H1 (cell line): ENCODE measurements at regions not wholly inside any gene's neighbourhood (a gene's known extent, or its start where the extent isn't known, plus 50 kb on each side); places are given as distances from the start of the nearest gene placed in this dataset.

Source experiments
- CTCF ChIA-PET: fragments of 300-600 bp; sonication (Branson Sonifier 250); formaldehyde crosslinking; loops from one replicate; lab custom pipeline; 2021; ENCODE audit not compliant: partially characterized antibody; lab: Charles Lee
- POLR2A ChIA-PET: fragments of 300-600 bp; sonication (Branson Sonifier 250); formaldehyde crosslinking; loops from one replicate; lab custom pipeline; 2021; ENCODE audit warnings: inconsistent platforms; ENCODE audit not compliant: partially characterized antibody; lab: Charles Lee
- DNase-seq, 2 experiments: peaks; one replicate each; pipeline versions ENCODE4 v3.0.0 to v3.0.0-alpha.2; 2010 to 2022; ENCODE audit warnings: low spot score in 2 of 2, low read depth in 1 of 2, mixed read lengths in 1 of 2
- FAIRE-seq: peaks from 2 replicates; lab custom pipeline; 2011; peaks lifted over from hg19 to GRCh38; lab: Jason Lieb, UNC
- H2AFZ ChIP-seq: 2 replicates; pipeline ENCODE4 v1.8.1; 2012; ENCODE audit warnings: low read length, inconsistent platforms
- H2AK5ac ChIP-seq: 2 replicates; pipeline ENCODE4 v1.6.1; 2013; ENCODE audit warnings: low read depth, low read length
- H2BK120ac ChIP-seq: replicated peaks from 2 replicates; pipeline ENCODE3; 2013; ENCODE audit warnings: low read depth, low read length, inconsistent platforms
- H2BK12ac ChIP-seq: 2 replicates; pipeline ENCODE4 v1.6.1; 2013; ENCODE audit warnings: low read depth, low read length
- H2BK15ac ChIP-seq: 2 replicates; pipeline ENCODE4 v1.6.1; 2013; ENCODE audit warnings: low read length
- H2BK20ac ChIP-seq: 2 replicates; pipeline ENCODE4 v1.6.1; 2013; ENCODE audit warnings: low read length
- H2BK5ac ChIP-seq: 2 replicates; pipeline ENCODE4 v1.6.1; 2013; ENCODE audit warnings: low read depth, low read length
- H3K14ac ChIP-seq: 2 replicates; pipeline ENCODE4 v1.6.1; 2013; ENCODE audit warnings: inconsistent platforms; ENCODE audit not compliant: insufficient read length
- H3K18ac ChIP-seq: 2 replicates; pipeline ENCODE4 v1.6.1; 2013; ENCODE audit warnings: low read length; ENCODE audit errors: extremely low read depth
- H3K23ac ChIP-seq: 2 replicates; pipeline ENCODE4 v1.6.1; 2013; ENCODE audit warnings: inconsistent platforms; ENCODE audit not compliant: insufficient read length
- H3K23me2 ChIP-seq: 2 replicates; pipeline ENCODE4 v1.6.1; 2013; ENCODE audit warnings: low read depth, low read length
- H3K27ac ChIP-seq: 2 replicates; pipeline ENCODE4 v1.6.1; 2011; ENCODE audit warnings: low read depth, low read length, inconsistent platforms
- H3K27me3 ChIP-seq, 4 experiments: replicated peaks in 1 of 4; 1 replicate in 1 of 4; 2 replicates in 3 of 4; pipeline versions ENCODE4 v1.6.1 to v1.8.1; 2011 to 2013; ENCODE audit warnings: low read length in 3 of 4, mild to moderate bottlenecking in 3 of 4, inconsistent platforms in 2 of 4, mixed read lengths in 2 of 4, moderate library complexity in 1 of 4; ENCODE audit not compliant: control insufficient read depth in 3 of 4, insufficient read depth in 3 of 4; ENCODE audit errors: extremely low read depth in 1 of 4
- H3K36me3 ChIP-seq, 4 experiments: 2 replicates each; pipeline versions ENCODE4 v1.6.1 to v1.8.1; 2011 to 2013; ENCODE audit warnings: mild to moderate bottlenecking in 4 of 4, low read length in 3 of 4, moderate library complexity in 2 of 4, control low read depth in 1 of 4, inconsistent platforms in 1 of 4; ENCODE audit not compliant: insufficient read depth in 4 of 4, control insufficient read depth in 2 of 4
- H3K4ac ChIP-seq: replicated peaks from 2 replicates; pipeline ENCODE3; 2013; ENCODE audit warnings: low read length, low read depth, mixed read lengths, inconsistent platforms; ENCODE audit not compliant: insufficient read length
- H3K4me1 ChIP-seq, 4 experiments: replicated peaks in 1 of 4; 1 replicate in 1 of 4; 2 replicates in 3 of 4; pipeline versions ENCODE4 v1.6.1 to v1.8.1; 2011 to 2013; ENCODE audit warnings: low read length in 3 of 4, inconsistent platforms in 2 of 4, mixed read lengths in 1 of 4; ENCODE audit not compliant: insufficient read depth in 4 of 4, control insufficient read depth in 3 of 4
- H3K4me2 ChIP-seq, 2 experiments: 2 replicates each; pipeline versions ENCODE4 v1.6.1 to v1.8.1; 2011 to 2013; ENCODE audit warnings: low read depth in 2 of 2, low read length in 2 of 2, control low read depth in 1 of 2, inconsistent platforms in 1 of 2, mild to moderate bottlenecking in 1 of 2; ENCODE audit not compliant: insufficient read depth in 1 of 2
- H3K4me3 ChIP-seq, 4 experiments: fragments of 200-600, 300-600 bp in 1 of 4; sonication (generic), shearing (Covaris generic), sonication (Bioruptor Twin) in 1 of 4; 2 replicates each; pipeline versions ENCODE4 v1.5.1 to v1.8.1; 2011 to 2016; ENCODE audit warnings: low read length in 4 of 4, low read depth in 3 of 4, control low read depth in 2 of 4, inconsistent platforms in 2 of 4, mild to moderate bottlenecking in 2 of 4, mixed read lengths in 1 of 4, moderate library complexity in 1 of 4; ENCODE audit not compliant: insufficient read depth in 2 of 4; ENCODE audit errors: extremely low read depth in 1 of 4
- H3K56ac ChIP-seq: replicated peaks from 2 replicates; pipeline ENCODE3; 2013; ENCODE audit warnings: low read depth, mild to moderate bottlenecking, mixed read lengths, low read length, inconsistent platforms; ENCODE audit not compliant: insufficient read length
- H3K79me1 ChIP-seq: 2 replicates; pipeline ENCODE4 v1.6.1; 2013; ENCODE audit warnings: low read depth, low read length, control low read depth
- H3K79me2 ChIP-seq, 2 experiments: 2 replicates each; pipeline versions ENCODE4 v1.6.1 to v1.8.1; 2012 to 2013; ENCODE audit warnings: low read length in 2 of 2, mild to moderate bottlenecking in 2 of 2, inconsistent platforms in 1 of 2; ENCODE audit not compliant: insufficient read depth in 2 of 2, control insufficient read depth in 1 of 2
- H3K9ac ChIP-seq, 4 experiments: replicated peaks in 1 of 4; 1 replicate in 1 of 4; 2 replicates in 3 of 4; pipeline versions ENCODE4 v1.6.1 to v1.8.1; 2011 to 2013; ENCODE audit warnings: low read depth in 3 of 4, low read length in 3 of 4, control low read depth in 2 of 4, mild to moderate bottlenecking in 2 of 4, moderate library complexity in 2 of 4, inconsistent platforms in 1 of 4; ENCODE audit errors: extremely low read depth in 1 of 4
- H3K9me3 ChIP-seq, 2 experiments: 2 replicates each; pipeline versions ENCODE4 v1.6.1 to v1.8.1; 2012 to 2013; ENCODE audit warnings: mild to moderate bottlenecking in 2 of 2, moderate library complexity in 2 of 2, control low read depth in 1 of 2, inconsistent platforms in 1 of 2, low read depth in 1 of 2, low read length in 1 of 2, mixed read lengths in 1 of 2; ENCODE audit not compliant: insufficient read depth in 2 of 2
- H4K20me1 ChIP-seq, 2 experiments: replicated peaks in 1 of 2; 2 replicates each; pipeline versions ENCODE3 to v1.8.1; 2011 to 2013; ENCODE audit warnings: inconsistent platforms in 2 of 2, low read length in 2 of 2, mild to moderate bottlenecking in 1 of 2; ENCODE audit not compliant: insufficient read depth in 2 of 2, control insufficient read depth in 1 of 2
- H4K5ac ChIP-seq: 2 replicates; pipeline ENCODE4 v1.6.1; 2013; ENCODE audit warnings: low read length, low read depth, mixed read lengths, inconsistent platforms; ENCODE audit not compliant: insufficient read length
- H4K8ac ChIP-seq: 2 replicates; pipeline ENCODE4 v1.8.0; 2013; ENCODE audit warnings: mild to moderate bottlenecking, moderate library complexity, low read length, inconsistent platforms; ENCODE audit not compliant: insufficient read depth; ENCODE audit errors: extremely low read depth
- H4K91ac ChIP-seq: replicated peaks from 2 replicates; pipeline ENCODE3; 2013; ENCODE audit warnings: low read length, mixed read lengths, inconsistent platforms; ENCODE audit not compliant: insufficient read length
- ASH2L ChIP-seq: fragments of 200-600, 300-600 bp; sonication (generic); IDR thresholded peaks from one replicate; pipeline ENCODE4 v1.7.1; 2017; ENCODE audit warnings: low read length
- BACH1 ChIP-seq: IDR thresholded peaks from 2 replicates; pipeline ENCODE4 v1.6.1; 2012; ENCODE audit warnings: low read length, improper control_type of control experiment
- CBX8 ChIP-seq: fragments of 300-800, 300-1000 bp; sonication (generic); IDR thresholded peaks from 2 replicates; pipeline ENCODE4 v1.7.1; 2016; ENCODE audit warnings: low read depth, low read length, borderline replicate concordance
- CHD1 ChIP-seq: IDR thresholded peaks from 2 replicates; pipeline ENCODE4 v1.6.1; 2012; ENCODE audit warnings: low read depth, low read length, improper control_type of control experiment
- EGR1 ChIP-seq: IDR thresholded peaks from 2 replicates; pipeline ENCODE4 v1.6.1; 2011; ENCODE audit warnings: low read depth, low read length, borderline replicate concordance
- EP300 ChIP-seq, 2 experiments: IDR thresholded peaks; 1 replicate in 1 of 2; 2 replicates in 1 of 2; pipeline ENCODE4 v1.6.1; 2011 to 2012; ENCODE audit warnings: low read depth in 2 of 2, low read length in 2 of 2, mild to moderate bottlenecking in 2 of 2, borderline replicate concordance in 1 of 2, inconsistent platforms in 1 of 2, moderate library complexity in 1 of 2
- EZH2 ChIP-seq: fragments of 200-600 bp; sonication (generic); IDR thresholded peaks from 2 replicates; pipeline ENCODE4 v1.7.1; 2012; ENCODE audit warnings: low read depth, mild to moderate bottlenecking, moderate library complexity, low read length, inconsistent platforms; ENCODE audit not compliant: severe bottlenecking
- FOSL1 ChIP-seq: IDR thresholded peaks from 2 replicates; pipeline ENCODE4 v1.6.1; 2011; ENCODE audit warnings: mild to moderate bottlenecking, low read depth, low read length, moderate library complexity; ENCODE audit not compliant: insufficient read depth
- KDM5A ChIP-seq: fragments of 200-600 bp; IDR thresholded peaks from 2 replicates; pipeline ENCODE4 v1.7.1; 2012; ENCODE audit warnings: mild to moderate bottlenecking, low read length, inconsistent platforms, mixed read lengths
- POU5F1 ChIP-seq: IDR thresholded peaks from 2 replicates; pipeline ENCODE4 v1.6.1; 2011; ENCODE audit warnings: low read depth, mild to moderate bottlenecking, low read length, moderate library complexity
- WGBS, 2 experiments: shearing (Covaris generic) in 1 of 2; methylation state at CpG; one replicate each; pipeline versions ENCODE4 v1.1.6 to v1.1.7; 2013 to 2015; ENCODE audit warnings: low lambda C conversion rate in 2 of 2, mixed read lengths in 2 of 2, inconsistent platforms in 1 of 2, low coverage in 1 of 2, missing lambda C conversion rate in 1 of 2; ENCODE audit not compliant: insufficient replicate concordance in 2 of 2, insufficient coverage in 1 of 2, insufficient read length in 1 of 2; ENCODE audit errors: extremely low coverage in 1 of 2, missing lambda C conversion rate in 1 of 2; 5-methylcytosine and 5-hydroxymethylcytosine counted together
- TF ChIP-seq, protein P1 (sequence below), 3 experiments: IDR thresholded peaks; 1 replicate in 2 of 3; 2 replicates in 1 of 3; pipeline versions ENCODE4 v1.5.1 to v1.6.1; 2011; ENCODE audit warnings: low read length in 3 of 3, mild to moderate bottlenecking in 3 of 3, inconsistent platforms in 2 of 3, low read depth in 1 of 3, moderate library complexity in 1 of 3; ENCODE audit not compliant: insufficient read depth in 1 of 3; ENCODE audit errors: control extremely low read depth in 1 of 3
- TF ChIP-seq, protein P2 (sequence below): IDR thresholded peaks from 2 replicates; pipeline ENCODE4 v1.6.1; 2012; ENCODE audit warnings: inconsistent platforms

DNA sequence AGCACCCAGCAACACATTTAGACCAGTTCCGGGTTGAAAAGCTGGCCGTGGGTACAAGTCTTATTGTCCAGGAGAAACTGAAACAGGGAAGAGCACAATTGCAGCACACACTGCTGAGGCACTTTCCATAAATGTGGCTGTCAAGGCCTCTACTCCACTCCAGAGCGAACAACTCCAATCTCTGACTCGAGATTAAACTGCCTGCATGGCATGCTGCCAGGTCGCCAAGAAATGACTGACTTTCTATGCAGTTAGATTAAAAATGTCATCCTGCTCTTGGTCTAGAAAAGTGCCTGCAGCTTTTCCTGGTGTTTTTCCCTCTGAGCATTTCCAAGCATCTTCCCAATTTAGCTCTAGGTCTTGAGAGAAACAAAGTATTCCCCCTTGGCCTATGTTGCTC, 260.6 kb upstream of the EMCN start:
- no peak overlapping the region for H4K8ac ChIP-seq
- H3K9me3 ChIP-seq: peaks cover 4 to 5% of the 10 kb centered on the region in 2 experiments; a peak in 1 of 4 replicates
- no peaks in the 10 kb centered on the region for H3K79me2 ChIP-seq
- H3K23ac ChIP-seq: no peak overlapping the region
- no peak overlapping the region for H2AFZ ChIP-seq
- CTCF ChIA-PET: interaction anchor here (1.0 to 1.7 kb wide), 2 partner anchors 11 to 12 kb away, joined by 4 read pairs; no protein-coding TSS in a partner anchor
- no peaks in the 10 kb centered on the region for H3K79me1 ChIP-seq
- H3K4me2 ChIP-seq: no peak overlapping the region
- H3K23me2 ChIP-seq: no peaks in the 10 kb centered on the region
- no peak overlapping the region for H4K91ac ChIP-seq
- no peak overlapping the region for H2AK5ac ChIP-seq
- no peak overlapping the region for H2BK5ac ChIP-seq
- no peak overlapping the region for H3K14ac ChIP-seq
- WGBS, 2 experiments: 90% methylated on average over 5 of the region's 5 CpGs; no CpG with 5 or more reads in 1 of the 2 experiments
- H4K5ac ChIP-seq: no peak overlapping the region
- POLR2A ChIA-PET: no interaction called here
- H2BK12ac ChIP-seq: no peak overlapping the region
- DNase-seq: no peak
- H3K4me3 ChIP-seq: no peak overlapping the region
- H3K27ac ChIP-seq: no peak overlapping the region
- H3K4ac ChIP-seq: no peak overlapping the region
- H3K9ac ChIP-seq: no peak overlapping the region
- no peak overlapping the region for H2BK15ac ChIP-seq
- H3K18ac ChIP-seq: no peak overlapping the region
- H2BK120ac ChIP-seq: no peak overlapping the region
- FAIRE-seq: no peak
- no peaks in the 10 kb centered on the region for H4K20me1 ChIP-seq
- no peaks in the 10 kb centered on the region; a peak in 1 of 8 replicates for H3K36me3 ChIP-seq
- H2BK20ac ChIP-seq: no peak overlapping the region
- no peaks in the 10 kb centered on the region for H3K27me3 ChIP-seq
- H3K56ac ChIP-seq: no peak overlapping the region
- no peaks in the 10 kb centered on the region for H3K4me1 ChIP-seq
- TF ChIP-seq BACH1 (no peak), CHD1 (no peak), EZH2 (no peak), EP300 (IDR thresholded peaks at IDR 0.05; ENCODE audit: borderline replicate concordance in 1 of 2, low read depth in 2 of 2, low read length in 2 of 2) (no peak), KDM5A (no peak), ASH2L (no peak), POU5F1 (no peak), EGR1 (no peak), CBX8 (no peak), FOSL1 (no peak)
- TF ChIP-seq, protein P1, sequence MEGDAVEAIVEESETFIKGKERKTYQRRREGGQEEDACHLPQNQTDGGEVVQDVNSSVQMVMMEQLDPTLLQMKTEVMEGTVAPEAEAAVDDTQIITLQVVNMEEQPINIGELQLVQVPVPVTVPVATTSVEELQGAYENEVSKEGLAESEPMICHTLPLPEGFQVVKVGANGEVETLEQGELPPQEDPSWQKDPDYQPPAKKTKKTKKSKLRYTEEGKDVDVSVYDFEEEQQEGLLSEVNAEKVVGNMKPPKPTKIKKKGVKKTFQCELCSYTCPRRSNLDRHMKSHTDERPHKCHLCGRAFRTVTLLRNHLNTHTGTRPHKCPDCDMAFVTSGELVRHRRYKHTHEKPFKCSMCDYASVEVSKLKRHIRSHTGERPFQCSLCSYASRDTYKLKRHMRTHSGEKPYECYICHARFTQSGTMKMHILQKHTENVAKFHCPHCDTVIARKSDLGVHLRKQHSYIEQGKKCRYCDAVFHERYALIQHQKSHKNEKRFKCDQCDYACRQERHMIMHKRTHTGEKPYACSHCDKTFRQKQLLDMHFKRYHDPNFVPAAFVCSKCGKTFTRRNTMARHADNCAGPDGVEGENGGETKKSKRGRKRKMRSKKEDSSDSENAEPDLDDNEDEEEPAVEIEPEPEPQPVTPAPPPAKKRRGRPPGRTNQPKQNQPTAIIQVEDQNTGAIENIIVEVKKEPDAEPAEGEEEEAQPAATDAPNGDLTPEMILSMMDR (IDR thresholded peaks at IDR 0.05; ENCODE audit: control extremely low read depth in 1 of 3, insufficient read depth in 1 of 3, low read depth in 1 of 3, low read length in 3 of 3): no peak
- TF ChIP-seq, protein P2, sequence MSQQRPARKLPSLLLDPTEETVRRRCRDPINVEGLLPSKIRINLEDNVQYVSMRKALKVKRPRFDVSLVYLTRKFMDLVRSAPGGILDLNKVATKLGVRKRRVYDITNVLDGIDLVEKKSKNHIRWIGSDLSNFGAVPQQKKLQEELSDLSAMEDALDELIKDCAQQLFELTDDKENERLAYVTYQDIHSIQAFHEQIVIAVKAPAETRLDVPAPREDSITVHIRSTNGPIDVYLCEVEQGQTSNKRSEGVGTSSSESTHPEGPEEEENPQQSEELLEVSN: no peak
